GM12878 (cell line): ENCODE measurements at regions not wholly inside any gene's neighbourhood (a gene's known extent, or its start where the extent isn't known, plus 50 kb on each side); places are given as distances from the start of the nearest gene placed in this dataset.

Experiments used
- ATAC-seq: fragments of 200-7000 bp; cut with Tn5 transposase; 3 replicates; pipeline ENCODE4 v1.9.1; 2020; ENCODE audit warnings: mild to moderate bottlenecking, moderate library complexity
- BruUV-seq: library from RNA; stranded (reverse); fragments of 400-500 nt; replicated peaks from 2 replicates; lab custom pipeline; 2021; lab: Mats Ljungman, UMichigan
- CTCF ChIA-PET: fragments of 300-600 bp; sonication (Branson Sonifier 250); formaldehyde crosslinking; extraction: SDS; loops from one replicate; lab custom pipeline; 2021; ENCODE audit warnings: inconsistent platforms; lab: Yijun Ruan, JAX
- POLR2A ChIA-PET: fragments of 350-600 bp; formaldehyde crosslinking; extraction: SDS; loops from one replicate; lab custom pipeline; 2021; ENCODE audit warnings: inconsistent platforms; lab: Charles Lee
- RAD21 ChIA-PET: fragments of 300-600 bp; sonication (Branson Sonifier 250); formaldehyde crosslinking; loops from one replicate; lab custom pipeline; 2023; ENCODE audit warnings: antibody characterized with exemption; ENCODE audit not compliant: unreplicated experiment; lab: Charles Lee
- SMC1A ChIA-PET: fragments of 300-600 bp; sonication (Branson Sonifier 250); formaldehyde crosslinking; loops from one replicate; lab custom pipeline; 2023; ENCODE audit not compliant: unreplicated experiment, uncharacterized antibody; lab: Charles Lee
- DNase-seq: peaks from one replicate; pipeline ENCODE4 v3.0.0-alpha.2; 2011; ENCODE audit warnings: low read depth, low spot score
- FAIRE-seq: peaks from 3 replicates; lab custom pipeline; 2011; peaks lifted over from hg19 to GRCh38; lab: Jason Lieb, UNC
- H2AFZ ChIP-seq: 2 replicates; pipeline ENCODE4 v1.6.0; 2011; ENCODE audit warnings: low read depth, low read length, control low read depth; ENCODE audit not compliant: control insufficient read depth
- H3K27ac ChIP-seq: 2 replicates; pipeline ENCODE4 v1.5.1; 2011; ENCODE audit warnings: control low read depth; ENCODE audit not compliant: control insufficient read depth, insufficient read depth
- H3K27me3 ChIP-seq, 2 experiments: replicated peaks in 1 of 2; 2 replicates each; pipeline versions ENCODE4 v1.6.0 to v1.6.1; 2011; ENCODE audit warnings: low read length in 1 of 2; ENCODE audit not compliant: control insufficient read depth in 2 of 2, insufficient read depth in 2 of 2
- H3K36me3 ChIP-seq, 2 experiments: 2 replicates each; pipeline ENCODE4 v1.5.1; 2011; ENCODE audit warnings: low read length in 1 of 2; ENCODE audit not compliant: control insufficient read depth in 2 of 2, insufficient read depth in 2 of 2
- H3K4me1 ChIP-seq: 2 replicates; pipeline ENCODE4 v1.6.1; 2011; ENCODE audit warnings: mild to moderate bottlenecking, low read length, moderate library complexity, mixed read lengths; ENCODE audit not compliant: control insufficient read depth, insufficient read depth
- H3K4me2 ChIP-seq: 2 replicates; pipeline ENCODE4 v1.6.0; 2011; ENCODE audit warnings: control low read depth; ENCODE audit not compliant: control insufficient read depth, insufficient read depth
- H3K4me3 ChIP-seq: fragments of 200-600 bp; sonication (generic); 2 replicates; pipeline ENCODE4 v1.5.1; 2016
- H3K79me2 ChIP-seq: 2 replicates; pipeline ENCODE4 v1.6.0; 2011; ENCODE audit warnings: low read length; ENCODE audit not compliant: control insufficient read depth, insufficient read depth
- H3K9ac ChIP-seq: 2 replicates; pipeline ENCODE4 v1.8.0; 2011; ENCODE audit warnings: low read length, control low read depth, mixed read lengths; ENCODE audit not compliant: control insufficient read depth, insufficient read depth
- H3K9me3 ChIP-seq: replicated peaks from 3 replicates; pipeline ENCODE4 v1.5.1; 2011; ENCODE audit warnings: mild to moderate bottlenecking, low read length; ENCODE audit not compliant: control insufficient read depth, insufficient read depth
- H4K20me1 ChIP-seq: 2 replicates; pipeline ENCODE4 v1.6.0; 2011; ENCODE audit not compliant: control insufficient read depth, insufficient read depth
- BHLHE40 ChIP-seq, 2 experiments: fragments of 450-650 bp in 1 of 2; IDR thresholded peaks; 2 replicates each; pipeline ENCODE4 v1.6.1; 2011 to 2017; ENCODE audit warnings: low read depth in 2 of 2, borderline replicate concordance in 1 of 2, improper control_type of control experiment in 1 of 2, low read length in 1 of 2, mild to moderate bottlenecking in 1 of 2
- BMI1 ChIP-seq: fragments of 450-650 bp; IDR thresholded peaks from 2 replicates; pipeline ENCODE4 v1.6.1; 2016; ENCODE audit warnings: mild to moderate bottlenecking, moderate library complexity, borderline replicate concordance
- HDAC2 ChIP-seq: fragments of 200-600 bp; sonication (generic); IDR thresholded peaks from 2 replicates; pipeline ENCODE4 v1.6.1; 2017
- HDGF ChIP-seq: fragments of 450-650 bp; IDR thresholded peaks from 2 replicates; pipeline ENCODE4 v1.6.1; 2016; ENCODE audit warnings: antibody characterized with exemption
- IRF4 ChIP-seq: IDR thresholded peaks from 2 replicates; pipeline ENCODE4 v1.6.1; 2011; ENCODE audit warnings: low read depth, low read length
- MTA3 ChIP-seq: IDR thresholded peaks from 2 replicates; pipeline ENCODE4 v1.6.1; 2012; ENCODE audit warnings: low read length, inconsistent platforms, borderline replicate concordance
- NFYB ChIP-seq: IDR thresholded peaks from 2 replicates; pipeline ENCODE4 v1.6.1; 2011; ENCODE audit warnings: low read depth, mild to moderate bottlenecking, low read length, improper control_type of control experiment, moderate library complexity; ENCODE audit not compliant: insufficient read depth
- RELA ChIP-seq: fragments of 450-650 bp; IDR thresholded peaks from 2 replicates; pipeline ENCODE4 v1.8.0; 2014; ENCODE audit warnings: borderline replicate concordance; ENCODE audit not compliant: partially characterized antibody
- SIN3A ChIP-seq: IDR thresholded peaks from 2 replicates; pipeline ENCODE4 v1.6.1; 2012; ENCODE audit warnings: low read depth, low read length, improper control_type of control experiment
- WRNIP1 ChIP-seq: IDR thresholded peaks from 2 replicates; pipeline ENCODE4 v1.6.1; 2011; ENCODE audit warnings: low read depth, low read length, improper control_type of control experiment, borderline replicate concordance
- YBX1 ChIP-seq: fragments of 450-650 bp; IDR thresholded peaks from 2 replicates; pipeline ENCODE4 v1.6.1; 2016; ENCODE audit warnings: antibody characterized with exemption
- WGBS: methylation state at CpG from one replicate; pipeline ENCODE4 v1.1.6; 2016; ENCODE audit warnings: low lambda C conversion rate; ENCODE audit not compliant: insufficient replicate concordance, insufficient coverage; ENCODE audit errors: missing lambda C conversion rate; 5-methylcytosine and 5-hydroxymethylcytosine counted together
- in situ Hi-C: fragments of 300-500 bp; cut with MboI; formaldehyde crosslinking; loops from 9 replicates; pipeline ENCODE4 v1.14.3; 2018; ENCODE audit warnings: mixed read lengths
- intact Hi-C: fragments of 100-400 bp; cut with micrococcal nuclease; formaldehyde crosslinking; loops from one replicate; pipeline ENCODE4 v1.14.2; 2022; ENCODE audit not compliant: unreplicated experiment
- TF ChIP-seq, protein P1 (sequence below): fragments of 450-650 bp; IDR thresholded peaks from 2 replicates; pipeline ENCODE4 v1.6.1; 2017; ENCODE audit warnings: mild to moderate bottlenecking, moderate library complexity

DNA sequence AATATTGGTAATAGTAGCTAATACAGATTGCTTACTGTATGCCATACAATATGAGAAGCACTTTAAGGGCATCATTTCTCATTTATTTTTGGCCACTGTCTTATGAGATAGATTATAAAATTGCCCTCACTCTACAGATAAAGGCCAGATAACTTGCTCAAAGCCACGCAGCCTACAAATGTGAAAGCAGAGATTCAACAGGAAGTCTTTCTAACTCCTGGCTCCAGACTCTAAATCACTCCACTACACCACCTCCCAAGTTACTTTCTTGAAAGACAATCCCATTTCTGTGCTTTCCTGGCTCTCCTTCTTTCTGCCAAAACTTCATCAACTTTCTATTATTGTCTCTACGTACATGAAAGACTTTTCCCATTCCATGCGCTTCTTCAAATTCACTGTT, 194.7 kb downstream of the FBXO8 start:
- no peaks in the 10 kb centered on the region for H3K9me3 ChIP-seq
- no peaks in the 10 kb centered on the region for H3K27me3 ChIP-seq
- ChIA-PET POLR2A (no interaction called here), SMC1A (no interaction called here), RAD21 (no interaction called here), CTCF (no interaction called here)
- H4K20me1 ChIP-seq = no peaks in the 10 kb centered on the region
- H3K36me3 ChIP-seq = no peaks in the 10 kb centered on the region
- no peaks in the 10 kb centered on the region for H3K79me2 ChIP-seq
- 46% methylated on average over 3 of the region's 3 CpGs for WGBS
- DNase-seq (no peak), ATAC-seq (no peak), FAIRE-seq (no peak)
- H3K9ac ChIP-seq = no peak overlapping the region
- in situ Hi-C loops = no loop called here
- intact Hi-C loops = no loop called here
- no TSS peak for BruUV-seq
- H3K4me2 ChIP-seq = no peak overlapping the region
- H2AFZ ChIP-seq = no peak overlapping the region
- no peak overlapping the region for H3K4me3 ChIP-seq
- no peaks in the 10 kb centered on the region for H3K4me1 ChIP-seq
- no peak overlapping the region for H3K27ac ChIP-seq
- no peak for TF ChIP-seq BMI1
- TF ChIP-seq SIN3A = no peak
- TF ChIP-seq MTA3 = no peak

DNA sequence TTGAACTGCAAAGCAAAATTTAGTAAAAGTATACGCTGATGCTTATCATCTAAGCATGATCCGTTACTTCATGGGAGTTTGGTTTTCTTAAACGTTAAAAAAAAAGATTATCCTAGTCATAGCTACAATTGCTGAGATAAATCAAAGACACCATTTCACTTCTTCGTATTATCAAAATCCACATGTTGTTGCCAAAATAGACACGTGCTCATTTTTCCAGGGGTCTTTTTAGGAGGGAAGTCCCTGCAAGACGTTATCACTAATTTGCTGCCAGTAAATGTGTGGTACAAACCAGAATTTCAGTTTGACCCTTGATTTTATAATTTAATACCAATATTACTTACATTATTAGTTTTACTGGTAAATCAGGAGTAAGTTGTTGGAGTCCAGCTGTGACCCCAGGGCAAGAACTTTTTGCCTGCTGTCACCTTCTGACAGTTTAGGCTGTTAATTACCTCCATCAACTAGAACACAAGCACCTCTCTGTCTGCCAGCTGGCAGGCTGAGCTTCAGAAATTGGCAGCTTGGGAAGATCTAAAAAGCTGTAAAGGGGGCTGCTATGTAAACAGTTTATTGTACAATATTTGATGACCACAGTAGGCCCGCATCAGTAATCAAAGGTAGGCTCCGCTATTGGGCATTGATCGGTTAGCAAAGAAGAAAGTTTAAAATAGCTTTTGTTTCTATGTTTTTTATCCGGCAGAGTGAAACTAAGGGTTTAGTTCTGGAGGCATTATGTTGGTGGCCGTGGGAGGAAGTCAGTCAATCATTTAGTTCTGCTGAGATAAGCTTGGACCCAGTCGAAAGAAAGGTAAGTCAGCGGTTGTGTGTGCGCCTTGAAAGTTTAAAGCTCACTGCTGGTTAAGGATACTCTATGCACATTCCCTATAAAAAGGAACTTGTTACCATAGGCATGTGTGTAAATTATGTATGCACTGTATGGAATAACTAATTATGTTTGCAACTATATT, 196.4 kb downstream of the FBXO8 start:
- in situ Hi-C loops (no loop called here), intact Hi-C loops (no loop called here)
- H3K4me2 ChIP-seq = no peak overlapping the region
- ChIA-PET RAD21 (no interaction called here), CTCF (no interaction called here), SMC1A (no interaction called here), POLR2A (no interaction called here)
- H3K79me2 ChIP-seq = no peaks in the 10 kb centered on the region
- no peaks in the 10 kb centered on the region for H4K20me1 ChIP-seq
- FAIRE-seq (no peak), DNase-seq (no peak), ATAC-seq (no peak)
- no peaks in the 10 kb centered on the region for H3K27me3 ChIP-seq
- no peak overlapping the region for H3K9ac ChIP-seq
- H3K4me3 ChIP-seq = no peak overlapping the region
- no TSS peak for BruUV-seq
- no peak overlapping the region for H2AFZ ChIP-seq
- no peaks in the 10 kb centered on the region for H3K36me3 ChIP-seq
- H3K4me1 ChIP-seq = no peaks in the 10 kb centered on the region
- TF ChIP-seq BHLHE40 (IDR thresholded peaks at IDR 0.05; ENCODE audit: borderline replicate concordance in 1 of 2, low read depth in 2 of 2, low read length in 1 of 2) (no peak), RELA (no peak), MTA3 (no peak), YBX1 (no peak), HDAC2 (no peak), IRF4 (no peak), HDGF (no peak), WRNIP1 (no peak), NFYB (no peak)
- TF ChIP-seq, protein P1, sequence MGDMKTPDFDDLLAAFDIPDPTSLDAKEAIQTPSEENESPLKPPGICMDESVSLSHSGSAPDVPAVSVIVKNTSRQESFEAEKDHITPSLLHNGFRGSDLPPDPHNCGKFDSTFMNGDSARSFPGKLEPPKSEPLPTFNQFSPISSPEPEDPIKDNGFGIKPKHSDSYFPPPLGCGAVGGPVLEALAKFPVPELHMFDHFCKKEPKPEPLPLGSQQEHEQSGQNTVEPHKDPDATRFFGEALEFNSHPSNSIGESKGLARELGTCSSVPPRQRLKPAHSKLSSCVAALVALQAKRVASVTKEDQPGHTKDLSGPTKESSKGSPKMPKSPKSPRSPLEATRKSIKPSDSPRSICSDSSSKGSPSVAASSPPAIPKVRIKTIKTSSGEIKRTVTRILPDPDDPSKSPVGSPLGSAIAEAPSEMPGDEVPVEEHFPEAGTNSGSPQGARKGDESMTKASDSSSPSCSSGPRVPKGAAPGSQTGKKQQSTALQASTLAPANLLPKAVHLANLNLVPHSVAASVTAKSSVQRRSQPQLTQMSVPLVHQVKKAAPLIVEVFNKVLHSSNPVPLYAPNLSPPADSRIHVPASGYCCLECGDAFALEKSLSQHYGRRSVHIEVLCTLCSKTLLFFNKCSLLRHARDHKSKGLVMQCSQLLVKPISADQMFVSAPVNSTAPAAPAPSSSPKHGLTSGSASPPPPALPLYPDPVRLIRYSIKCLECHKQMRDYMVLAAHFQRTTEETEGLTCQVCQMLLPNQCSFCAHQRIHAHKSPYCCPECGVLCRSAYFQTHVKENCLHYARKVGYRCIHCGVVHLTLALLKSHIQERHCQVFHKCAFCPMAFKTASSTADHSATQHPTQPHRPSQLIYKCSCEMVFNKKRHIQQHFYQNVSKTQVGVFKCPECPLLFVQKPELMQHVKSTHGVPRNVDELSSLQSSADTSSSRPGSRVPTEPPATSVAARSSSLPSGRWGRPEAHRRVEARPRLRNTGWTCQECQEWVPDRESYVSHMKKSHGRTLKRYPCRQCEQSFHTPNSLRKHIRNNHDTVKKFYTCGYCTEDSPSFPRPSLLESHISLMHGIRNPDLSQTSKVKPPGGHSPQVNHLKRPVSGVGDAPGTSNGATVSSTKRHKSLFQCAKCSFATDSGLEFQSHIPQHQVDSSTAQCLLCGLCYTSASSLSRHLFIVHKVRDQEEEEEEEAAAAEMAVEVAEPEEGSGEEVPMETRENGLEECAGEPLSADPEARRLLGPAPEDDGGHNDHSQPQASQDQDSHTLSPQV = no peak
- no peak overlapping the region for H3K27ac ChIP-seq
- 48% methylated on average over 14 of the region's 14 CpGs for WGBS
- H3K9me3 ChIP-seq = no peaks in the 10 kb centered on the region
